Keratinocyte (primary cell): ENCODE measurements at regions not wholly inside any gene's neighbourhood (a gene's known extent, or its start where the extent isn't known, plus 50 kb on each side); places are given as distances from the start of the nearest gene placed in this dataset.

Experiments used
- DNase-seq: peaks from one replicate; pipeline ENCODE4 v3.0.0-alpha.2; 2011; ENCODE audit warnings: low read depth, missing footprints, low spot score
- FAIRE-seq: peaks from 2 replicates; lab custom pipeline; 2011; peaks lifted over from hg19 to GRCh38; lab: Jason Lieb, UNC
- H2AFZ ChIP-seq: 2 replicates; pipeline ENCODE4 v1.6.0; 2012; ENCODE audit warnings: low read length, control low read depth, inconsistent platforms; ENCODE audit not compliant: control insufficient read depth
- H3K27ac ChIP-seq: 2 replicates; pipeline ENCODE4 v1.5.1; 2011; ENCODE audit warnings: low read length; ENCODE audit not compliant: control insufficient read depth, insufficient read depth
- H3K27me3 ChIP-seq: 3 replicates; pipeline ENCODE4 v1.6.0; 2011; ENCODE audit warnings: low read length; ENCODE audit not compliant: control insufficient read depth, insufficient read depth; ENCODE audit errors: extremely low read depth
- H3K36me3 ChIP-seq, 2 experiments: 2 replicates in 1 of 2; 3 replicates in 1 of 2; pipeline ENCODE4 v1.5.1; 2011; ENCODE audit warnings: low read length in 2 of 2, mild to moderate bottlenecking in 1 of 2; ENCODE audit not compliant: control insufficient read depth in 2 of 2, insufficient read depth in 2 of 2; ENCODE audit errors: extremely low read depth in 1 of 2
- H3K4me1 ChIP-seq: 3 replicates; pipeline ENCODE4 v1.5.1; 2011; ENCODE audit warnings: low read length; ENCODE audit not compliant: control insufficient read depth, insufficient read depth; ENCODE audit errors: extremely low read depth
- H3K4me2 ChIP-seq: 3 replicates; pipeline ENCODE4 v1.6.0; 2011; ENCODE audit warnings: low read depth, low read length; ENCODE audit not compliant: control insufficient read depth, insufficient read depth; ENCODE audit errors: extremely low read depth
- H3K4me3 ChIP-seq, 3 experiments: fragments of 200-600 bp in 1 of 3; sonication (generic) in 1 of 3; 2 replicates in 2 of 3; 3 replicates in 1 of 3; pipeline ENCODE4 v1.5.1; 2011 to 2016; ENCODE audit warnings: low read length in 3 of 3, mild to moderate bottlenecking in 3 of 3, control low read depth in 2 of 3, inconsistent platforms in 1 of 3, low read depth in 1 of 3, mixed read lengths in 1 of 3, mixed run types in 1 of 3, moderate library complexity in 1 of 3; ENCODE audit not compliant: control insufficient read depth in 2 of 3, insufficient read depth in 2 of 3; ENCODE audit errors: extremely low read depth in 1 of 3
- H3K79me2 ChIP-seq: 2 replicates; pipeline ENCODE4 v1.6.0; 2012; ENCODE audit warnings: low read length; ENCODE audit not compliant: control insufficient read depth, insufficient read depth
- H3K9ac ChIP-seq: 3 replicates; pipeline ENCODE4 v1.6.0; 2011; ENCODE audit warnings: low read length; ENCODE audit not compliant: control insufficient read depth, insufficient read depth; ENCODE audit errors: extremely low read depth
- H3K9me1 ChIP-seq: 3 replicates; pipeline ENCODE4 v1.6.0; 2011; ENCODE audit warnings: low read length; ENCODE audit not compliant: control insufficient read depth, insufficient read depth; ENCODE audit errors: extremely low read depth
- H3K9me3 ChIP-seq: 2 replicates; pipeline ENCODE4 v1.5.1; 2012; ENCODE audit warnings: low read depth, low read length; ENCODE audit not compliant: control insufficient read depth
- H4K20me1 ChIP-seq: 3 replicates; pipeline ENCODE4 v1.6.0; 2011; ENCODE audit warnings: low read length; ENCODE audit not compliant: control insufficient read depth, insufficient read depth; ENCODE audit errors: extremely low read depth
- CTCF ChIP-seq, 3 experiments: IDR thresholded peaks in 1 of 3; conservative IDR thresholded peaks in 1 of 3; optimal IDR thresholded peaks in 1 of 3; 2 replicates in 2 of 3; 3 replicates in 1 of 3; pipeline versions ENCODE3 to v1.5.1; 2011; ENCODE audit warnings: low read length in 3 of 3, mild to moderate bottlenecking in 3 of 3, moderate library complexity in 2 of 3, control low read depth in 1 of 3, inconsistent platforms in 1 of 3; ENCODE audit not compliant: insufficient read depth in 2 of 3; ENCODE audit errors: extremely low read depth in 1 of 3
- EZH2 ChIP-seq: IDR thresholded peaks from one replicate; pipeline ENCODE4 v1.6.1; 2012; ENCODE audit warnings: inconsistent platforms, mild to moderate bottlenecking, low read length, moderate library complexity
- dilution Hi-C: fragments of 300-500 bp; cut with MboI; formaldehyde crosslinking; loops from one replicate; pipeline ENCODE4 v1.7.0; 2020; ENCODE audit warnings: low sequenced_read_pairs; ENCODE audit not compliant: extremely low pct_ligation_motif_present
- small RNA-seq, 3 experiments: library from RNA; depleted of rRNA; stranded (forward); fragments of <200 nt; gene quantifications; one replicate each; pipeline ENCODE3, GENCODE V24; 2012; ENCODE audit warnings: low read depth in 3 of 3, low replicate concordance in 1 of 3; ENCODE audit not compliant: insufficient read length in 3 of 3

GRCh38 chr15:31977812-31978661 lies 52.3 kb upstream of the CHRNA7 start:
- H3K4me2 ChIP-seq: no peak overlapping the region
- FAIRE-seq: no peak
- dilution Hi-C loops: no loop called here

More at GRCh38 chr15:31977812-31978661, 52.3 kb upstream of the CHRNA7 start:
- TF ChIP-seq CTCF (optimal IDR thresholded peaks at IDR 0.05 in 1 of 3, IDR thresholded peaks at IDR 0.05 in 1 of 3, conservative IDR thresholded peaks at IDR 0.05 in 1 of 3; ENCODE audit: extremely low read depth in 1 of 3, insufficient read depth in 2 of 3, low read length in 3 of 3): peak; percentile 80 to 94 (median 92)
- no peak for TF ChIP-seq EZH2
- no peak overlapping the region for H3K9ac ChIP-seq
- no peaks in the 10 kb centered on the region for H3K79me2 ChIP-seq
- no peaks in the 10 kb centered on the region for H3K9me3 ChIP-seq
- H4K20me1 ChIP-seq: no peaks in the 10 kb centered on the region
- no peak overlapping the region for H2AFZ ChIP-seq
- no peak overlapping the region for H3K4me3 ChIP-seq
- no peaks in the 10 kb centered on the region for H3K36me3 ChIP-seq
- DNase-seq: no peak
- H3K9me1 ChIP-seq: no peaks in the 10 kb centered on the region
- peaks cover 7% of the 10 kb centered on the region for H3K27me3 ChIP-seq
- H3K27ac ChIP-seq: no peak overlapping the region
- H3K4me1 ChIP-seq: peaks cover 2% of the 10 kb centered on the region

Small RNAs in the stretch of these regions (small RNA-seq; reads per million reads assigned to genes)
- gene AC026951.2: 0 reads per million in 3 experiments
- 0 reads per million in 3 experiments for gene RF00425
